ENCODE measurements at regions not wholly inside any gene's neighbourhood (a gene's known extent, or its start where the extent isn't known, plus 50 kb on each side); places are given as distances from the start of the nearest gene placed in this dataset.
A peak's percentile ranks its signal among the peaks of the same experiment; 100 is the strongest.

GRCh38 chr2:33873076-33873605 lies 274.0 kb upstream of the FAM98A start:
- Histone ChIP-seq H3K27me3 (replicated peaks; ENCODE audit: insufficient read depth, low read depth, low read length, poor library complexity) (no peaks in the 10 kb centered on the region), H3K27ac (ENCODE audit: low read depth, low read length, poor library complexity, severe bottlenecking) (no peak overlapping the region), H3K4me1 (ENCODE audit: insufficient read depth, low read length, poor library complexity, severe bottlenecking) (no peaks in the 10 kb centered on the region), H3K36me3 (ENCODE audit: insufficient read depth, low read length, poor library complexity, severe bottlenecking) (no peaks in the 10 kb centered on the region), H3K9me3 (ENCODE audit: low read depth, low read length, poor library complexity, severe bottlenecking) (peaks cover 20% of the 10 kb centered on the region), H3K4me3 (ENCODE audit: low read depth, low read length, poor library complexity, severe bottlenecking) (no peak overlapping the region)
- TF ChIP-seq EZH2 (IDR thresholded peaks at IDR 0.05; ENCODE audit: borderline replicate concordance, low read depth, low read length, poor library complexity, severe bottlenecking), result no peak
- TF ChIP-seq, protein P1, sequence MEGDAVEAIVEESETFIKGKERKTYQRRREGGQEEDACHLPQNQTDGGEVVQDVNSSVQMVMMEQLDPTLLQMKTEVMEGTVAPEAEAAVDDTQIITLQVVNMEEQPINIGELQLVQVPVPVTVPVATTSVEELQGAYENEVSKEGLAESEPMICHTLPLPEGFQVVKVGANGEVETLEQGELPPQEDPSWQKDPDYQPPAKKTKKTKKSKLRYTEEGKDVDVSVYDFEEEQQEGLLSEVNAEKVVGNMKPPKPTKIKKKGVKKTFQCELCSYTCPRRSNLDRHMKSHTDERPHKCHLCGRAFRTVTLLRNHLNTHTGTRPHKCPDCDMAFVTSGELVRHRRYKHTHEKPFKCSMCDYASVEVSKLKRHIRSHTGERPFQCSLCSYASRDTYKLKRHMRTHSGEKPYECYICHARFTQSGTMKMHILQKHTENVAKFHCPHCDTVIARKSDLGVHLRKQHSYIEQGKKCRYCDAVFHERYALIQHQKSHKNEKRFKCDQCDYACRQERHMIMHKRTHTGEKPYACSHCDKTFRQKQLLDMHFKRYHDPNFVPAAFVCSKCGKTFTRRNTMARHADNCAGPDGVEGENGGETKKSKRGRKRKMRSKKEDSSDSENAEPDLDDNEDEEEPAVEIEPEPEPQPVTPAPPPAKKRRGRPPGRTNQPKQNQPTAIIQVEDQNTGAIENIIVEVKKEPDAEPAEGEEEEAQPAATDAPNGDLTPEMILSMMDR (conservative IDR thresholded peaks at IDR 0.05; ENCODE audit: low read depth, low read length), result no peak
- POLR2A ChIA-PET (ENCODE audit: low non-redundant PET), result no interaction called here
- intact Hi-C loops (cut with micrococcal nuclease; ENCODE audit: unreplicated experiment), result no loop called here
- no peak for DNase-seq (ENCODE audit: low spot score)
- CTCF ChIA-PET, result no interaction called here
- BruUV-seq (replicated peaks), result no TSS peak

- BruUV-seq (replicated peaks), result no TSS peak
Observed at GRCh38 chr2:33859811-33860461, 260.8 kb upstream of the FAM98A start.

GRCh38 chr2:33859176-33859575 lies 260.1 kb upstream of the FAM98A start:
- Histone ChIP-seq H3K27me3 (replicated peaks; ENCODE audit: insufficient read depth, low read depth, low read length, poor library complexity) (no peaks in the 10 kb centered on the region), H3K27ac (ENCODE audit: low read depth, low read length, poor library complexity, severe bottlenecking) (peak overlapping the region; percentile 63), H3K9me3 (ENCODE audit: low read depth, low read length, poor library complexity, severe bottlenecking) (peaks cover 5% of the 10 kb centered on the region), H3K36me3 (ENCODE audit: insufficient read depth, low read length, poor library complexity, severe bottlenecking) (no peaks in the 10 kb centered on the region), H3K4me3 (ENCODE audit: low read depth, low read length, poor library complexity, severe bottlenecking) (no peak overlapping the region), H3K4me1 (ENCODE audit: insufficient read depth, low read length, poor library complexity, severe bottlenecking) (peaks cover 8% of the 10 kb centered on the region)
- intact Hi-C loops (cut with micrococcal nuclease; ENCODE audit: unreplicated experiment), result no loop called here
- no TSS peak for BruUV-seq (replicated peaks)
- DNase-seq (ENCODE audit: low spot score), result peak; percentile 33
- CTCF ChIA-PET, result no interaction called here
- POLR2A ChIA-PET (ENCODE audit: low non-redundant PET), result no interaction called here
- TF ChIP-seq EZH2 (IDR thresholded peaks at IDR 0.05; ENCODE audit: borderline replicate concordance, low read depth, low read length, poor library complexity, severe bottlenecking), result no peak
- TF ChIP-seq, protein P1 (conservative IDR thresholded peaks at IDR 0.05; ENCODE audit: low read depth, low read length), result no peak

More at GRCh38 chr2:33859811-33860461, 260.8 kb upstream of the FAM98A start:
- Histone ChIP-seq H3K36me3 (ENCODE audit: insufficient read depth, low read length, poor library complexity, severe bottlenecking) (no peaks in the 10 kb centered on the region), H3K27ac (ENCODE audit: low read depth, low read length, poor library complexity, severe bottlenecking) (peak overlapping the region; percentile 63), H3K27me3 (replicated peaks; ENCODE audit: insufficient read depth, low read depth, low read length, poor library complexity) (no peaks in the 10 kb centered on the region), H3K9me3 (ENCODE audit: low read depth, low read length, poor library complexity, severe bottlenecking) (peaks cover 5% of the 10 kb centered on the region), H3K4me3 (ENCODE audit: low read depth, low read length, poor library complexity, severe bottlenecking) (peak overlapping the region; percentile 22), H3K4me1 (ENCODE audit: insufficient read depth, low read length, poor library complexity, severe bottlenecking) (peaks cover 8% of the 10 kb centered on the region)
- CTCF ChIA-PET, result no interaction called here
- no peak for TF ChIP-seq EZH2 (IDR thresholded peaks at IDR 0.05; ENCODE audit: borderline replicate concordance, low read depth, low read length, poor library complexity, severe bottlenecking)
- TF ChIP-seq, protein P1 (conservative IDR thresholded peaks at IDR 0.05; ENCODE audit: low read depth, low read length), result no peak
- peak; percentile 64 for DNase-seq (ENCODE audit: low spot score)
- intact Hi-C loops (cut with micrococcal nuclease; ENCODE audit: unreplicated experiment), result no loop called here
- POLR2A ChIA-PET (ENCODE audit: low non-redundant PET), result no interaction called here
